ENCODE measurements at regions not wholly inside any gene's neighbourhood (a gene's known extent, or its start where the extent isn't known, plus 50 kb on each side); places are given as distances from the start of the nearest gene placed in this dataset.
A peak's percentile ranks its signal among the peaks of the same experiment; 100 is the strongest.

GRCh38 chr2:62596061-62596921 lies 90.3 kb upstream of the TMEM17 start:
- peak; percentile 28 for DNase-seq (ENCODE audit: low spot score)

- no peak for DNase-seq (ENCODE audit: low spot score)
Measured at GRCh38 chr2:62595474-62595873, 89.5 kb upstream of the TMEM17 start.

GRCh38 chr2:62593825-62594224 lies 87.8 kb upstream of the TMEM17 start:
- no peak for DNase-seq (ENCODE audit: low spot score)

- DNase-seq (ENCODE audit: low spot score), result no peak
Measured at GRCh38 chr2:62591491-62591890, 85.5 kb upstream of the TMEM17 start.

- no peak for DNase-seq (ENCODE audit: low spot score)
Measured at GRCh38 chr2:62589691-62590356, 83.8 kb upstream of the TMEM17 start.

GRCh38 chr2:62587592-62587991 lies 81.6 kb upstream of the TMEM17 start:
- DNase-seq (ENCODE audit: low spot score), result no peak

- DNase-seq (ENCODE audit: low spot score), result no peak
Measured at GRCh38 chr2:62586981-62587380, 81.0 kb upstream of the TMEM17 start.

GRCh38 chr2:62578803-62579640 lies 73.0 kb upstream of the TMEM17 start:
- DNase-seq (ENCODE audit: low spot score), result peak; percentile 60

- DNase-seq (ENCODE audit: low spot score), result peak; percentile 44
Measured at GRCh38 chr2:62577994-62578781, 72.2 kb upstream of the TMEM17 start.

- DNase-seq (ENCODE audit: low spot score), result no peak
Measured at GRCh38 chr2:62576276-62576939, 70.4 kb upstream of the TMEM17 start.

- no peak for DNase-seq (ENCODE audit: low spot score)
Measured at GRCh38 chr2:62573936-62574335, 67.9 kb upstream of the TMEM17 start.

- no peak for DNase-seq (ENCODE audit: low spot score)
Measured at GRCh38 chr2:62573137-62573731, 67.2 kb upstream of the TMEM17 start.

GRCh38 chr2:62570861-62571698 lies 65.1 kb upstream of the TMEM17 start:
- peak; percentile 39 for DNase-seq (ENCODE audit: low spot score)

GRCh38 chr2:62569907-62570841 lies 64.2 kb upstream of the TMEM17 start:
- DNase-seq (ENCODE audit: low spot score), result peak; percentile 67

- DNase-seq (ENCODE audit: low spot score), result no peak
Measured at GRCh38 chr2:62568983-62569837, 63.2 kb upstream of the TMEM17 start.

- no peak for DNase-seq (ENCODE audit: low spot score)
Measured at GRCh38 chr2:62568074-62568473, 62.1 kb upstream of the TMEM17 start.

- no peak for DNase-seq (ENCODE audit: low spot score)
Measured at GRCh38 chr2:62567669-62568068, 61.7 kb upstream of the TMEM17 start.

All from mucosa of gallbladder (tissue), 1 donor.